ENCODE measurements at regions not wholly inside any gene's neighbourhood (a gene's known extent, or its start where the extent isn't known, plus 50 kb on each side); places are given as distances from the start of the nearest gene placed in this dataset.

DNA sequence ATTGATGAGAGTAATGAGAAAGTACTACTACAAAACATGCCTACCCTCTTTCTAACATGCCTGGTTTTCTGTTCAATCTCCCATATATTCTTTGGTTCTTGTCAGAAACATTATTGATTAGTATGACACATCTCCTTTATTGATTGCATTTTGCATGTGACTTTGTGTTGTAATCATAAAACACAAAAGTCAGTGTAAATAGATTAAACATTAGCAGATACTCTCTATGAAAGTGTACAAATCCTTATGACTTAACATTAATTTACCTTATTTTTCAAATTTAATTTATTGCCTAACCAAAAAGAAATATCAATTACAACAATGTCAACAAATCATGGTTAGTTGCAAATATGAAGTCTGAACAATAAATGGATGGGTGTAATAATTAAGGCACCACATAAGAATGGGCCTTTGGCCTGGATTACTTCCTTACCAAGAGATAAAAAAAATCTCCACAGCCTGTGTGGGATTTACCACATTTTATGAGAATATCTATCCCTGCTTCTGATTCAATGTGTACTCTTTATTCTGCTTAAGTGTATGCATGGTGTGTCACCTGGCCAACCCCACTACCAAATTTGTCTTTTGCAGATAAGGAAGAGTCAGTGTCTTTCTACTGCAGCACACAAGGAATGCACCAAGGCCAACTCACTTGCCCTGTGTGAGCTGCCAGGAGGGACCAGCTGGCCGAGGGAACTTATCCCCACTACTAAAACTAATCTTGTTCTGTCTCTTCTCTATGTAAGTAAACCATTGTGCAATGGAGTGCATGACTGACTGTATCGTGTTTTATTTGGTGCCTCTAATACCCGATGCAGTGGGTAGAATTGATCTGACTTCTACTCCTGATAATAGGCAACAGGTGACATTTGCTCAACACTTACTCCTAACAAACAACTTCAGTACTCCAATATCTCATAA, 1001.9 kb upstream of the CDH10 start:
- TF ChIP-seq, protein P1, sequence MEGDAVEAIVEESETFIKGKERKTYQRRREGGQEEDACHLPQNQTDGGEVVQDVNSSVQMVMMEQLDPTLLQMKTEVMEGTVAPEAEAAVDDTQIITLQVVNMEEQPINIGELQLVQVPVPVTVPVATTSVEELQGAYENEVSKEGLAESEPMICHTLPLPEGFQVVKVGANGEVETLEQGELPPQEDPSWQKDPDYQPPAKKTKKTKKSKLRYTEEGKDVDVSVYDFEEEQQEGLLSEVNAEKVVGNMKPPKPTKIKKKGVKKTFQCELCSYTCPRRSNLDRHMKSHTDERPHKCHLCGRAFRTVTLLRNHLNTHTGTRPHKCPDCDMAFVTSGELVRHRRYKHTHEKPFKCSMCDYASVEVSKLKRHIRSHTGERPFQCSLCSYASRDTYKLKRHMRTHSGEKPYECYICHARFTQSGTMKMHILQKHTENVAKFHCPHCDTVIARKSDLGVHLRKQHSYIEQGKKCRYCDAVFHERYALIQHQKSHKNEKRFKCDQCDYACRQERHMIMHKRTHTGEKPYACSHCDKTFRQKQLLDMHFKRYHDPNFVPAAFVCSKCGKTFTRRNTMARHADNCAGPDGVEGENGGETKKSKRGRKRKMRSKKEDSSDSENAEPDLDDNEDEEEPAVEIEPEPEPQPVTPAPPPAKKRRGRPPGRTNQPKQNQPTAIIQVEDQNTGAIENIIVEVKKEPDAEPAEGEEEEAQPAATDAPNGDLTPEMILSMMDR (conservative IDR thresholded peaks at IDR 0.05; ENCODE audit: low read depth, low read length) = no peak
- no peak for TF ChIP-seq EZH2 (IDR thresholded peaks at IDR 0.05; ENCODE audit: borderline replicate concordance, low read depth, low read length, poor library complexity, severe bottlenecking)

Data from A673 (cell line).